ENCODE measurements at regions not wholly inside any gene's neighbourhood (a gene's known extent, or its start where the extent isn't known, plus 50 kb on each side); places are given as distances from the start of the nearest gene placed in this dataset.

- TF ChIP-seq CTCF (IDR thresholded peaks at IDR 0.05): no peak
- no peak for TF ChIP-seq EZH2 (IDR thresholded peaks at IDR 0.05; ENCODE audit: borderline replicate concordance, insufficient read depth, low read depth, low read length, poor library complexity, severe bottlenecking)
These were observed 239.7 kb upstream of the FAM241A start for GRCh38 chr4:111905511-111905910.

Measured in B cell (primary cell).